GM06990 (cell line): ENCODE measurements at regions not wholly inside any gene's neighbourhood (a gene's known extent, or its start where the extent isn't known, plus 50 kb on each side); places are given as distances from the start of the nearest gene placed in this dataset.
"Not testable (repeated sequence)": the region's sequence is repeated elsewhere in the genome, so short reads cannot be mapped to it uniquely, and the experiment has no call there.

Source experiments
- DNase-seq: peaks from one replicate; pipeline ENCODE4 v3.0.0-alpha.2; 2011; ENCODE audit not compliant: insufficient read length; ENCODE audit errors: extremely low read depth
- H3K27me3 ChIP-seq: replicated peaks from 2 replicates; pipeline ENCODE4 v1.6.0; 2011; ENCODE audit warnings: low read length; ENCODE audit not compliant: control insufficient read depth, insufficient read depth
- H3K36me3 ChIP-seq: 2 replicates; pipeline ENCODE4 v1.5.1; 2011; ENCODE audit warnings: low read length; ENCODE audit not compliant: control insufficient read depth, insufficient read depth
- H3K4me3 ChIP-seq: replicated peaks from 2 replicates; pipeline ENCODE4 v1.5.1; 2011; ENCODE audit warnings: low read depth, mild to moderate bottlenecking, control low read depth, low read length
- CTCF ChIP-seq: IDR thresholded peaks from 2 replicates; pipeline ENCODE4 v1.5.1; 2011; ENCODE audit warnings: low read length, control low read depth, mild to moderate bottlenecking, inconsistent platforms; ENCODE audit not compliant: insufficient read depth, poor library complexity, severe bottlenecking

- Histone ChIP-seq H3K27me3 (no peaks in the 10 kb centered on the region), H3K36me3 (no peaks in the 10 kb centered on the region), H3K4me3 (no peak overlapping the region)
- no peak for DNase-seq
- no peak for TF ChIP-seq CTCF
Observed at GRCh38 chr4:174005422-174005821, 278.0 kb downstream of the FBXO8 start.

DNA sequence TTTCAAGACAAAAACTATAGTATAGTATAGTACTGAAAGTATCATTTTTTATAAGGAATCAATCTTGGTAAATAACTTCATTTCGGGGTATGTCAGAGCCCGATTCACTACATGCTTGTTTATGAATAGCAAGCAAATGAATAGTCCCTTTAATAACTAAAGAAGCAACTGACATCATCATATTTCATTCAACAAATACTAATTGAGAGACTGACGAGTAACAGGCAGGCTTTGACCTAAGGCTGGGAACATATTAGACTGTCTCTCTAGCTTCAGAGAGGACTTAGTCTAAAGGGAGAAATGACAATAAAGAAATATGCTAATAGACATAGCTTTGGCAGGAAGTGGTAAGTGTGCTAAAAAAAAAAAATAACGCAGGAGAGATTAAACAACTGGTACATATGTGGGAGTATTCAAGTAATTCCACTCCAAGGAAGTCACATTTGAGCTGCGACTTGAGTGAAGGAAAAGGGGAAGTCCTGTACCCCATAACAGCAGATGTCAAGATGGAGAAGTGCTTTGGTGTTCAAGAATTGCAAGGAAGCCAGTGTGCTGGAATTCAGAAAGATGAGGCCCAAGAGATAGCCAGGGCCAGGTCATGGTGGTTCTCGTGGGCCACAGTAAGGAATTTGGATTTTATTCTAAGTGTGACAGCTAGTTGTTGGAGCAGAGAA, 284.9 kb downstream of the FBXO8 start:
- DNase-seq: no peak
- no peaks in the 10 kb centered on the region for H3K27me3 ChIP-seq
- no peaks in the 10 kb centered on the region for H3K36me3 ChIP-seq
- no peak overlapping the region for H3K4me3 ChIP-seq
- no peak for TF ChIP-seq CTCF

DNA sequence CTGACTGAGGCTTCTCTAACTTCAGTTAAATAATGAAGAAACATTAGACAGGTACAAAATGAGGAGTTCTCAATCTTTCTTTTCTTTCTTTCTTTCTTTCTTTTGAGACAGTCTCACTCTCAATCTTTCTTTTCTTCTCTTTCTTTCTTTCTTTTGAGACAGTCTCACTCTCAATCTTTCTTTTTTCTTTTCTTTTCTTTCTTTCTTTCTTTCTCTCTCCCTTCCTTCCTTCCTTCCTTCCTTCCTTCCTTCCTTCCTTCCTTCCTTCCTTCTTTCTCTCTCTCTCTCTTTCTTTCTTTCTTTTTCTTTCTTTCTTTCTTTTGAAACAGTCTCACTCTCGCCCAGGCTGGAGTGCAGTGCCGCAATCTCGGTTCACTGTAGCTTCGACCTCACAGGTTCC, 287.7 kb downstream of the FBXO8 start:
- H3K27me3 ChIP-seq, H3K36me3 ChIP-seq, H3K4me3 ChIP-seq, DNase-seq: not testable (repeated sequence)

GRCh38 chr4:173991814-173992213, 291.7 kb downstream of the FBXO8 start:
- Histone ChIP-seq H3K36me3 (no peaks in the 10 kb centered on the region), H3K27me3 (no peaks in the 10 kb centered on the region), H3K4me3 (no peak overlapping the region)
- TF ChIP-seq CTCF: no peak
- DNase-seq: no peak

DNA sequence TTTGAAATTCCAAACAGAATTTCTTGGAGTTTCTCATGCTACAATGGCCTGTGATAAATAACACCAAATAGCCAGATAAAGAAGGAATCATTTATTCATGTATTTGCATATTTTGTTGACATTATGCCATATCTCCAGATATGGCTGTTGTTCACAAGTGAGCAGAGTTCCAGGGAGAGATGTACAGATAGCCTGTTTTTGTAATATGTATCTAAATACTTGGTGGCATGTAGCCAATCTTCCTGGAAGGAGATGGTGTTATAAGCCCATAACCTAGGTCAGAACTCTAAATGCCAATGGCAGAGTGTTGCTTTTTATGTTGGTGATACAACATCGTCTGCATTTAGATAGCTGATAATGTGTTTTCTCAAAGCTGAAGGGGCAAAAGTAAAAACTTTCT, 292.2 kb downstream of the FBXO8 start:
- Histone ChIP-seq H3K27me3 (no peaks in the 10 kb centered on the region), H3K36me3 (no peaks in the 10 kb centered on the region), H3K4me3 (no peak overlapping the region)
- DNase-seq: no peak
- no peak for TF ChIP-seq CTCF

DNA sequence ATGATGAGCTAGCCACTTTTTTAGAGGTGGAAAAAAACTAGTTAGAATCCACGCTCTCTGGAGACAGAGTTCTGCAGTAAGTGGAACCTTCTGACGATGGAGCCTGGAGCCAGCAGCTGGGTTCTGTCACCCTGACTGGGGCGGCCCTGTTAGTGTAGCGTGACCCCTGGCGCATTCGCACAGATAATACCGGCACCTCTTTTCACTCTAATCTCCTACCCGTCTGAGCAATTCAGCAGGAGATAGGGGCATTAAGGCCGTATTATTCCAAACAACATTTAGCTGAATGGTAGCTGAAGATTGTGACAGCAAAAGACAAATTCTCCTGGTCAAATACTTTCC, 292.6 kb downstream of the FBXO8 start:
- no peak for TF ChIP-seq CTCF
- no peak for DNase-seq
- Histone ChIP-seq H3K4me3 (no peak overlapping the region), H3K27me3 (no peaks in the 10 kb centered on the region), H3K36me3 (no peaks in the 10 kb centered on the region)
